GM20000 (cell line): ENCODE measurements at regions not wholly inside any gene's neighbourhood (a gene's known extent, or its start where the extent isn't known, plus 50 kb on each side); places are given as distances from the start of the nearest gene placed in this dataset.

ENCODE experiments used
- DNase-seq: peaks from one replicate; pipeline ENCODE4 v3.0.0; 2012; ENCODE audit warnings: low spot score
- TF ChIP-seq, protein P1 (sequence below): IDR thresholded peaks from 2 replicates; pipeline ENCODE4 v1.5.1; 2012; ENCODE audit warnings: mild to moderate bottlenecking, control low read depth; ENCODE audit errors: extremely low read depth, missing control alignments

GRCh38 chr10:31591569-31591968 is 272.6 kb downstream of the ZEB1 start:
- TF ChIP-seq, protein P1, sequence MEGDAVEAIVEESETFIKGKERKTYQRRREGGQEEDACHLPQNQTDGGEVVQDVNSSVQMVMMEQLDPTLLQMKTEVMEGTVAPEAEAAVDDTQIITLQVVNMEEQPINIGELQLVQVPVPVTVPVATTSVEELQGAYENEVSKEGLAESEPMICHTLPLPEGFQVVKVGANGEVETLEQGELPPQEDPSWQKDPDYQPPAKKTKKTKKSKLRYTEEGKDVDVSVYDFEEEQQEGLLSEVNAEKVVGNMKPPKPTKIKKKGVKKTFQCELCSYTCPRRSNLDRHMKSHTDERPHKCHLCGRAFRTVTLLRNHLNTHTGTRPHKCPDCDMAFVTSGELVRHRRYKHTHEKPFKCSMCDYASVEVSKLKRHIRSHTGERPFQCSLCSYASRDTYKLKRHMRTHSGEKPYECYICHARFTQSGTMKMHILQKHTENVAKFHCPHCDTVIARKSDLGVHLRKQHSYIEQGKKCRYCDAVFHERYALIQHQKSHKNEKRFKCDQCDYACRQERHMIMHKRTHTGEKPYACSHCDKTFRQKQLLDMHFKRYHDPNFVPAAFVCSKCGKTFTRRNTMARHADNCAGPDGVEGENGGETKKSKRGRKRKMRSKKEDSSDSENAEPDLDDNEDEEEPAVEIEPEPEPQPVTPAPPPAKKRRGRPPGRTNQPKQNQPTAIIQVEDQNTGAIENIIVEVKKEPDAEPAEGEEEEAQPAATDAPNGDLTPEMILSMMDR = no peak
- no peak for DNase-seq

GRCh38 chr10:31590023-31590800 is 271.2 kb downstream of the ZEB1 start:
- DNase-seq = no peak
- TF ChIP-seq, protein P1 = no peak

- DNase-seq = no peak
- TF ChIP-seq, protein P1 = no peak
Observed at GRCh38 chr10:31587691-31588090, 268.7 kb downstream of the ZEB1 start.

DNA sequence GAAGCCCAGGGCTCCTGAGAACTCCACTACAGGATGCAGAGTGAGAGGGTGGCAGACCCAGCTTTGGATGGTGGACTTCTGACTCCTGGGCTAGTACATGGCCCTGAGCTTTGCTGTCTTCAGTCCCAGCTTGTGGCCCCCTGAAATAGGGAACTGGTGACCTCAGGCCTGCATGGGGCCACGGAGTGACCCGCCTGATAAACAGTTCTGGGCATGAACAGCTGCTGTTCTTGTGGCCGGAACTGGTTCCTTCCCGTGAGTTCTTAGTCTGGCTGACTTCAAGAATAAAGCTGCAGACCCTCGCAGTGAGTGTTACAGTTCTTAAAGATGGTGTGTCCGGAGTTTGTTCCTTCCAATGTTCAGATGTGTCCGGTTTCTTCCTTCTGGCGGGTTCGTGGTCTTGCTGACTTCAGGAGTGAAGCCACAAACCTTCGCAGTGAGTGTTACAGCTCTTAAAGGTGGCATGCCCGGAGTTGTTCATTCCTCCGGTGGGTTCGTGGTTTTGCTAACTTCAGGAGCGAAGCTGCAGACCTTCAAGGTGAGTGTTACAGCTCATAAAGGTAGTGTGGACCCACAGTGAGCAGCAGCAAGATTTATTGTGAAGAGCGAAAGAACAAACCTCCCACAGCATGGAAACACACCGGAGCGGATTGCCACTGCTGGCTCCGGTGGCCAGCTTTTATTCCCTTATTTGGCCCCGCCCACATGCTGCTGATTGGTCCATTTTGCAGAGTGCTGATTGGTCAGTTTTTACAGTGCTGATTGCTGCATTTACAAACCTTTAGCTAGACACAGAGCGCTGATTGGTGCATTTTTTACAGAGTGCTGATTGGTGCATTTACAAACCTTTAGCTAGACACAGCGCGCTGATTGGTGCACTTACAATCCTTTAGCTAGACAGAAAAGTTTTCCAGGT is 268.0 kb downstream of the ZEB1 start:
- TF ChIP-seq, protein P1 = no peak
- DNase-seq = no peak

- TF ChIP-seq, protein P1 = no peak
- no peak for DNase-seq
Observed at GRCh38 chr10:31584876-31585275, 265.9 kb downstream of the ZEB1 start.

DNA sequence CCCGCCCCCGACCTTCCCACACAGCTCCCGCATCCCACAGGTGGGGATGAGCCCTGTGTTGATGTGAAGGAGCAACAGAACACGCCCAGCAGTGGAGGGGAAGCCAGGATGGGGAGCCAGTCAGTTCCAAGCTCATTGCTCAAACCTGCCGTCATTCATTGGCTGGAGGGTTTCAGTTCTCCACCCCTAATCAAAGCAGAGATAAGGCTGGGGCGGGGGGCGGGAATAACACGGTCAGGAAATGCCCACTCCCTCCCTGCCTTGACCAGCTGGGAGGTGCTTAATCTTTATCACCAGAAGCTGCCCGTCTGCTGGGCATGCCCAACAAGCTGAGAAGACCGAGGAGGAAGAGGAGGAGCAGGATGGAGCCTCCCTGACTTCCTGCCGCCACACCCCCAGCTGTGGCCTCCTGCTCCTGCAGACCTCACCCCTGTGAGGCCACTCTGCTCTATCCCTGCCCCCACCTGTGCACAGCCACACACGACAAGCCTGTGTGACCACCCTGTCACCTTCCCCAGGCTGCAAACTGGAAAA is 265.1 kb downstream of the ZEB1 start:
- no peak for DNase-seq
- TF ChIP-seq, protein P1 = no peak

DNA sequence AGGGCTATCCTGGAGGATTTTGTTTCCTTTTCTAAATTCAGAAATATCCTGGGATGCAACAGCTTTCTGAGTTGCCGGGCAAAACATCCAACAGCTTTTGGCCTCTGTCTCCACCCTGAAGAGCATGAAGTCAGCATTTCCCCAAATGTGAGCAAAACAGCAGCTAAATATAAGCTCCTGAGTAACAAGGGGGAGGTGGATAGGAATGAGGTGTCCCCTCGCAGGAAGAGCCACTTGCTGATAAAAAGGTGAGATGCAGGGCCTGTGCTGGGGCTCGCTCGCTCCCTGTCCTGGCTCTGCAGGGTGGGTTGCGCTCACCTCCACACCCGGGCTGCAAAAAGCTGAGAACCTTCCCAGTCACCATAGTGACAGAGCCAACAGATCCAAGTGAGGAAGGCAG is 264.3 kb downstream of the ZEB1 start:
- no peak for DNase-seq
- TF ChIP-seq, protein P1 = no peak
